ENCODE measurements at regions not wholly inside any gene's neighbourhood (a gene's known extent, or its start where the extent isn't known, plus 50 kb on each side); places are given as distances from the start of the nearest gene placed in this dataset.

DNA sequence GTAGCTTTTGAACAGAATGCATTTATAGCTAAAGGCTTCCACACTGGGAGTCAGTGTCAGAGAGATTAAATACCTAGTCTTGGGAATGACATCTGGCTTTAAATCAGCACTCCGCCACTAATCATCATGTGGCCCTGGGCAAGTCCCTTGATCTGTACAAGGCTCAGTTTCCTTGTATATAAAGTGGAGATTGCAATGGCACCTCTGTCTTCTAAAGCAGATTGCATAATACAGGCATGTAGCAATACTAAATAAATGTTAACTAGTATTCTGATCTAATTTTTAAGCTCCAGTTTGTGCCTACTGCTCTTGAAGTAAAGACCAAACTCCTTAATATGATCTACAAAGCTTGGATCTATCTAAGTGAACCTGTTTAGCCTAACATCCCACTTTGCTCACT is 249.4 kb downstream of the PLPP3 start:
- H3K36me3 ChIP-seq = no peaks in the 10 kb centered on the region
- H3K27me3 ChIP-seq = no peaks in the 10 kb centered on the region
- no peak for DNase-seq
- H3K4me1 ChIP-seq = no peaks in the 10 kb centered on the region
- intact Hi-C loops (cut with DNase I; ENCODE audit: low total_unique reads) (no loop called here), in situ Hi-C loops (cut with MboI; ENCODE audit: low pct_ligation_motif_present in 1 of 4, low pct_unique_long_range_greater_than_20kb in 1 of 4, low sequenced_read_pairs in 3 of 4) (no loop called here)
- H3K27ac ChIP-seq = no peak overlapping the region
- WGBS, 2 donors (ENCODE audit: low coverage in 1 of 2) = 100% methylated on average over 1 of the region's 1 CpG
- TF ChIP-seq, protein P1, sequence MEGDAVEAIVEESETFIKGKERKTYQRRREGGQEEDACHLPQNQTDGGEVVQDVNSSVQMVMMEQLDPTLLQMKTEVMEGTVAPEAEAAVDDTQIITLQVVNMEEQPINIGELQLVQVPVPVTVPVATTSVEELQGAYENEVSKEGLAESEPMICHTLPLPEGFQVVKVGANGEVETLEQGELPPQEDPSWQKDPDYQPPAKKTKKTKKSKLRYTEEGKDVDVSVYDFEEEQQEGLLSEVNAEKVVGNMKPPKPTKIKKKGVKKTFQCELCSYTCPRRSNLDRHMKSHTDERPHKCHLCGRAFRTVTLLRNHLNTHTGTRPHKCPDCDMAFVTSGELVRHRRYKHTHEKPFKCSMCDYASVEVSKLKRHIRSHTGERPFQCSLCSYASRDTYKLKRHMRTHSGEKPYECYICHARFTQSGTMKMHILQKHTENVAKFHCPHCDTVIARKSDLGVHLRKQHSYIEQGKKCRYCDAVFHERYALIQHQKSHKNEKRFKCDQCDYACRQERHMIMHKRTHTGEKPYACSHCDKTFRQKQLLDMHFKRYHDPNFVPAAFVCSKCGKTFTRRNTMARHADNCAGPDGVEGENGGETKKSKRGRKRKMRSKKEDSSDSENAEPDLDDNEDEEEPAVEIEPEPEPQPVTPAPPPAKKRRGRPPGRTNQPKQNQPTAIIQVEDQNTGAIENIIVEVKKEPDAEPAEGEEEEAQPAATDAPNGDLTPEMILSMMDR (IDR thresholded peaks at IDR 0.05) = no peak
- TF ChIP-seq POLR2A (IDR thresholded peaks at IDR 0.05) = no peak
- no peak for TF ChIP-seq POLR2AphosphoS5 (IDR thresholded peaks at IDR 0.05)
- TF ChIP-seq EP300 (IDR thresholded peaks at IDR 0.05; ENCODE audit: low read depth) = no peak
- H3K9me3 ChIP-seq = no peaks in the 10 kb centered on the region
- no peak overlapping the region for H3K4me3 ChIP-seq

DNA sequence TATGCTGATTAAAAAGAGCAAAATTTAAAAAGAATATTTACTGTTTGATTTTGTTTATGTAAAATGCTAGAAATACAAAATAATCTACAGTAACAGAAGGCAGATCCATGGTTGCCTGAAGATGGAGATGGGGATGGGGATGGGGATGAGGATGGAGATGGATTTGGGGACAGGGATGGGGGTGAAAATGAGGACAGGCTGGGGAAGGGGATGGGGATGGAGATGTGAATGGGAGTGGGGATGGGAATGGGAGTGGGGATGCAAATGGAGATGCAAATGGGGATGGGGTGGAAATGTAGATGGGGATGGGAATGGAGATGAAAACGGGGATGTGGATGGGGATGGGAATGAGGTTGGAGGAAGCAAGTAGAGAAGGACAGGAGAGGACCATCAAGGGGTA is 252.2 kb downstream of the PLPP3 start:
- 91% methylated on average over 1 of the region's 1 CpG; no CpG with 5 or more reads in 1 of the 2 donors for WGBS, 2 donors (ENCODE audit: low coverage in 1 of 2)
- TF ChIP-seq POLR2A (IDR thresholded peaks at IDR 0.05) = no peak
- TF ChIP-seq EP300 (IDR thresholded peaks at IDR 0.05; ENCODE audit: low read depth) = no peak
- TF ChIP-seq, protein P1 (IDR thresholded peaks at IDR 0.05) = no peak
- TF ChIP-seq POLR2AphosphoS5 (IDR thresholded peaks at IDR 0.05) = no peak
- H3K27ac ChIP-seq = no peak overlapping the region
- no peaks in the 10 kb centered on the region for H3K27me3 ChIP-seq
- no peaks in the 10 kb centered on the region for H3K4me1 ChIP-seq
- in situ Hi-C loops (cut with MboI; ENCODE audit: low pct_ligation_motif_present in 1 of 4, low pct_unique_long_range_greater_than_20kb in 1 of 4, low sequenced_read_pairs in 3 of 4) (no loop called here), intact Hi-C loops (cut with DNase I; ENCODE audit: low total_unique reads) (no loop called here)
- no peaks in the 10 kb centered on the region for H3K36me3 ChIP-seq
- no peaks in the 10 kb centered on the region for H3K9me3 ChIP-seq
- H3K4me3 ChIP-seq = no peak overlapping the region
- DNase-seq = no peak

DNA sequence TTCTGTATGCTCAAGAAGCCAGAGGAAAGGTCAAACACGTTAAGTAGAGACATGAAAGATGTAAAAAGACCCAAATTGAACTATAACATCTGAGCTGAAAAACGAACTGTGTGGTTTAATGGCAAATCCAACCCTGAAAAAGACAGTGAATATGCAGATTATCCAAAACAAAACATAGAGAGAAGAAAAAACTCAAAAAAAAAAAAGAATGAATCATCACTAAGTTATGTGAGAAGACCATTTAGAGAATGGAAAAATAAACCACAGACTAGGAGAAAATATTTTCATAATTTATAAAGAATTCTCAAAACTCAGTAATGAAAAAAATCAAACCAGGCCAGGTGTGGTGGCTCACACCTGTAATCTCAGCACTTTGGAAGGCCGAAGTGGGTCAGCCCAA is 253.3 kb downstream of the PLPP3 start:
- Histone ChIP-seq H3K27ac (no peak overlapping the region), H3K4me3 (no peak overlapping the region), H3K4me1 (no peaks in the 10 kb centered on the region), H3K9me3 (no peaks in the 10 kb centered on the region), H3K36me3 (no peaks in the 10 kb centered on the region), H3K27me3 (no peaks in the 10 kb centered on the region)
- WGBS, 2 donors (ENCODE audit: low coverage in 1 of 2) = 54 to 63% methylated on average over 2 to 3 of the region's 3 CpGs
- intact Hi-C loops (cut with DNase I; ENCODE audit: low total_unique reads) (no loop called here), in situ Hi-C loops (cut with MboI; ENCODE audit: low pct_ligation_motif_present in 1 of 4, low pct_unique_long_range_greater_than_20kb in 1 of 4, low sequenced_read_pairs in 3 of 4) (no loop called here)
- DNase-seq = no peak
- TF ChIP-seq POLR2AphosphoS5 (IDR thresholded peaks at IDR 0.05) (no peak), EP300 (IDR thresholded peaks at IDR 0.05; ENCODE audit: low read depth) (no peak), POLR2A (IDR thresholded peaks at IDR 0.05) (no peak)
- TF ChIP-seq, protein P1 (IDR thresholded peaks at IDR 0.05) = no peak

DNA sequence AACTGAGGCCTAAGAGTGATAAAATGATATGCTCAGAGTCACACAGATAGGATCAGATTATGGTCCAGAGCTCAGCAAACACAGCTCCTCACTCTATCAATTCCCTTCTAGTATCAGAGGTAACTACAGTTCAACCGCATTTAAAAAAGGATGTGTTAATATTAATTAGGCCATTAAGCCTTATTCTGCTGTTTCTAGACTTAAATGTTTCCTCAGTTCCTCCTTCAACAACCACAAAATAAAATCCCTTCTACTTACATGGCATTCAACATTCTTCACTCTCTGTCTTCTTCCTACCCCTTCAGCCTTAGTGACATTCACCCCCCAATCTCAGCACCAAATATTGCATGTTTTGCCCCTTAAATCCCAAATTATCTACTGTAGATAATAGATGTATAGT is 254.9 kb downstream of the PLPP3 start:
- in situ Hi-C loops (cut with MboI; ENCODE audit: low pct_ligation_motif_present in 1 of 4, low pct_unique_long_range_greater_than_20kb in 1 of 4, low sequenced_read_pairs in 3 of 4) = no loop called here
- H3K27ac ChIP-seq = no peak overlapping the region
- WGBS, 2 donors (ENCODE audit: low coverage in 1 of 2) = 78 to 97% methylated on average over 1 of the region's 1 CpG
- DNase-seq = no peak
- H3K27me3 ChIP-seq = no peaks in the 10 kb centered on the region
- no peaks in the 10 kb centered on the region for H3K36me3 ChIP-seq
- H3K9me3 ChIP-seq = no peaks in the 10 kb centered on the region
- intact Hi-C loops (cut with DNase I; ENCODE audit: low total_unique reads) = loop anchor here (5.0 kb wide), 1 partner anchor 1438 kb away; no protein-coding TSS in a partner anchor
- H3K4me1 ChIP-seq = no peaks in the 10 kb centered on the region
- no peak for TF ChIP-seq EP300 (IDR thresholded peaks at IDR 0.05; ENCODE audit: low read depth)
- no peak for TF ChIP-seq POLR2AphosphoS5 (IDR thresholded peaks at IDR 0.05)
- TF ChIP-seq POLR2A (IDR thresholded peaks at IDR 0.05) = no peak
- TF ChIP-seq, protein P1 (IDR thresholded peaks at IDR 0.05) = no peak
- H3K4me3 ChIP-seq = no peak overlapping the region
